Loucy (cell line): ENCODE measurements at regions not wholly inside any gene's neighbourhood (a gene's known extent, or its start where the extent isn't known, plus 50 kb on each side); places are given as distances from the start of the nearest gene placed in this dataset.
"Not testable (repeated sequence)": the region's sequence is repeated elsewhere in the genome, so short reads cannot be mapped to it uniquely, and the experiment has no call there.

Experiments
- EZH2phosphoT487 ChIP-seq: fragments of 200-600 bp; IDR thresholded peaks from 2 replicates; pipeline ENCODE4 v1.6.1; 2018; ENCODE audit warnings: antibody characterized with exemption, mild to moderate bottlenecking, moderate library complexity, borderline replicate concordance
- TF ChIP-seq, protein P1 (sequence below): fragments of 200-600 bp; sonication (generic); conservative IDR thresholded peaks from 2 replicates; pipeline ENCODE4 v1.5.1; 2014; ENCODE audit warnings: mild to moderate bottlenecking, antibody characterized with exemption, low read length

DNA sequence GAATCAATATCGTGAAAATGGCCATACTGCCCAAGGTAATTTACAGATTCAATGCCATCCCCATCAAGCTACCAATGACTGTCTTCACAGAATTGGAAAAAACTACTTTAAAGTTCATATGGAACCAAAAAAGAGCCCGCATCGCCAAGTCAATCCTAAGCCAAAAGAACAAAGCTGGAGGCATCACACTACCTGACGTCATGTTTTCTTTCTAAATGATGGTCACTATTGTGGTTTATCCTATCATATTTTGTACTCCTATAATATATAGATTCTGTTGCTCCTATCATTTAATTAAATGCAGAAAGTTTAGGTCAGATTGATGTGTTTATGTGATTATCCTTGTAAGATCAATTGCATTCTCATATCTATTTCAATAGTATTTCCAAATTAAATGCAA is 796.9 kb upstream of the NCAM2 start:
- TF ChIP-seq, protein P1, sequence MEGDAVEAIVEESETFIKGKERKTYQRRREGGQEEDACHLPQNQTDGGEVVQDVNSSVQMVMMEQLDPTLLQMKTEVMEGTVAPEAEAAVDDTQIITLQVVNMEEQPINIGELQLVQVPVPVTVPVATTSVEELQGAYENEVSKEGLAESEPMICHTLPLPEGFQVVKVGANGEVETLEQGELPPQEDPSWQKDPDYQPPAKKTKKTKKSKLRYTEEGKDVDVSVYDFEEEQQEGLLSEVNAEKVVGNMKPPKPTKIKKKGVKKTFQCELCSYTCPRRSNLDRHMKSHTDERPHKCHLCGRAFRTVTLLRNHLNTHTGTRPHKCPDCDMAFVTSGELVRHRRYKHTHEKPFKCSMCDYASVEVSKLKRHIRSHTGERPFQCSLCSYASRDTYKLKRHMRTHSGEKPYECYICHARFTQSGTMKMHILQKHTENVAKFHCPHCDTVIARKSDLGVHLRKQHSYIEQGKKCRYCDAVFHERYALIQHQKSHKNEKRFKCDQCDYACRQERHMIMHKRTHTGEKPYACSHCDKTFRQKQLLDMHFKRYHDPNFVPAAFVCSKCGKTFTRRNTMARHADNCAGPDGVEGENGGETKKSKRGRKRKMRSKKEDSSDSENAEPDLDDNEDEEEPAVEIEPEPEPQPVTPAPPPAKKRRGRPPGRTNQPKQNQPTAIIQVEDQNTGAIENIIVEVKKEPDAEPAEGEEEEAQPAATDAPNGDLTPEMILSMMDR: not testable (repeated sequence)
- not testable (repeated sequence) for TF ChIP-seq EZH2phosphoT487
